CMK (cell line): ENCODE measurements at regions not wholly inside any gene's neighbourhood (a gene's known extent, or its start where the extent isn't known, plus 50 kb on each side); places are given as distances from the start of the nearest gene placed in this dataset.
"Not testable (repeated sequence)": the region's sequence is repeated elsewhere in the genome, so short reads cannot be mapped to it uniquely, and the experiment has no call there.

Experiments used
- DNase-seq: peaks from one replicate; pipeline ENCODE4 v3.0.0-alpha.2; 2010; ENCODE audit warnings: low read depth

GRCh38 chr7:6882321-6882721 is 56.2 kb upstream of the CCZ1B start:
- not testable (repeated sequence) for DNase-seq

GRCh38 chr7:6883756-6884155 is 57.7 kb upstream of the CCZ1B start:
- DNase-seq = not testable (repeated sequence)

GRCh38 chr7:6886198-6886597 is 60.1 kb upstream of the CCZ1B start:
- no peak for DNase-seq

GRCh38 chr7:6888267-6889045 is 62.4 kb upstream of the CCZ1B start:
- DNase-seq = not testable (repeated sequence)

- no peak for DNase-seq
Measured at GRCh38 chr7:6889252-6889812, 63.3 kb upstream of the CCZ1B start.

GRCh38 chr7:6902097-6902518 is 76.0 kb upstream of the CCZ1B start:
- not testable (repeated sequence) for DNase-seq

- not testable (repeated sequence) for DNase-seq
Measured at GRCh38 chr7:6903289-6903688, 77.2 kb upstream of the CCZ1B start.

GRCh38 chr7:6903792-6904191 is 77.7 kb upstream of the CCZ1B start:
- not testable (repeated sequence) for DNase-seq

GRCh38 chr7:6917258-6917657 is 91.2 kb upstream of the CCZ1B start:
- DNase-seq = no peak

- not testable (repeated sequence) for DNase-seq
Measured at GRCh38 chr7:6919169-6919568, 93.1 kb upstream of the CCZ1B start.

- not testable (repeated sequence) for DNase-seq
Measured at GRCh38 chr7:6924523-6924922, 98.4 kb upstream of the CCZ1B start.

GRCh38 chr7:6926193-6927174 is 100.4 kb upstream of the CCZ1B start:
- DNase-seq = not testable (repeated sequence)

GRCh38 chr7:6927643-6928042 is 101.6 kb upstream of the CCZ1B start:
- not testable (repeated sequence) for DNase-seq

GRCh38 chr7:6929588-6929987 is 103.5 kb upstream of the CCZ1B start:
- DNase-seq = not testable (repeated sequence)

- not testable (repeated sequence) for DNase-seq
Measured at GRCh38 chr7:6930081-6930635, 104.1 kb upstream of the CCZ1B start.

GRCh38 chr7:6930787-6931186 is 104.7 kb upstream of the CCZ1B start:
- not testable (repeated sequence) for DNase-seq

GRCh38 chr7:6931456-6931855 is 105.4 kb upstream of the CCZ1B start:
- not testable (repeated sequence) for DNase-seq

- DNase-seq = not testable (repeated sequence)
Measured at GRCh38 chr7:6933954-6934632, 108.0 kb upstream of the CCZ1B start.

- DNase-seq = no peak
Measured at GRCh38 chr7:6934981-6935380, 108.9 kb upstream of the CCZ1B start.

- not testable (repeated sequence) for DNase-seq
Measured at GRCh38 chr7:6936626-6937025, 110.6 kb upstream of the CCZ1B start.

- not testable (repeated sequence) for DNase-seq
Measured at GRCh38 chr7:6937746-6938145, 111.7 kb upstream of the CCZ1B start.
